NCI-H345 treated with DMSO at 0.1 percent for 48 hours (cell line): ENCODE measurements at regions not wholly inside any gene's neighbourhood (a gene's known extent, or its start where the extent isn't known, plus 50 kb on each side); places are given as distances from the start of the nearest gene placed in this dataset.
"Not testable (repeated sequence)": the region's sequence is repeated elsewhere in the genome, so short reads cannot be mapped to it uniquely, and the experiment has no call there.

Experiments used
- DNase-seq: peaks from one replicate; lab custom pipeline; 2025; ENCODE audit not compliant: unreplicated experiment; lab: John Stamatoyannopoulos, UW

DNA sequence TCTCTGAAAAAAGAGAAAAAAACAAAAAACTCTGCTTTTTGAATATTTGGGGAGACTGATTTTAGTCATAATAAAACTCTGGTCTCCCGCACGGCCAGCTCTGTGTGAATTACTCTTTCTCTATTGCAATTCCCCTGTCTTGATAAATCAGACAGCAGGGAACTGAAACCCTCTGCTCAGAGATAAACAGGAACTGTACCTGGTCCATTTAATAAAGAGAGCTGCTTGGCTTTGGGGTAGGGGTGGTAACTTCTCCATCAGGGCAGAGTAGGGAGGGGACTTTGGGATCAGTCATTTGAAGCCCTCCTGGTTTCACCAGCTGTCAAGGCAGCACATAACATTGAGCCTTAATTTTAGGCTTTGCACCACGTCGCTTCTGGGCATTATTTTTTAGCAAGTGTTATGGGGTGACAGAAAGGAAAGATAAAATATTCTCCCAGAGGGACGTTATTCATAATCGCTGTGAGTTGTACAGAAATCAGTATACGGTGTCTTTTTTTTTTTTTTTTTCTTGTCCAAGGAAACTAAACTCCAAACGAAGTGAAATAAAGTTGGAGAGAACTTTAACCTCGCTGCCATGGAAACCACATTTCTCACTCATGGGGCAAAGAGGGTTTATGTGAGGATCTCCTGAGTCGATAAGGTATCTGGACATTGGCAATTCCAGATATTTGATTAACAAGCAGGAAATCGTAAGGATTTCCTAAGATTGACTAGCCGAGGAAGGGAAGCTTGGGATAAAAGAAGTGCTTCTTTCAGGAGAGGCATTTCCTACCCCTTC is 99.0 kb upstream of the MRI1 start:
- DNase-seq: no peak

GRCh38 chr19:13652810-13653590 is 111.3 kb upstream of the MRI1 start:
- DNase-seq: no peak

- no peak for DNase-seq
These were observed 117.6 kb upstream of the MRI1 start for GRCh38 chr19:13646758-13647157.

DNA sequence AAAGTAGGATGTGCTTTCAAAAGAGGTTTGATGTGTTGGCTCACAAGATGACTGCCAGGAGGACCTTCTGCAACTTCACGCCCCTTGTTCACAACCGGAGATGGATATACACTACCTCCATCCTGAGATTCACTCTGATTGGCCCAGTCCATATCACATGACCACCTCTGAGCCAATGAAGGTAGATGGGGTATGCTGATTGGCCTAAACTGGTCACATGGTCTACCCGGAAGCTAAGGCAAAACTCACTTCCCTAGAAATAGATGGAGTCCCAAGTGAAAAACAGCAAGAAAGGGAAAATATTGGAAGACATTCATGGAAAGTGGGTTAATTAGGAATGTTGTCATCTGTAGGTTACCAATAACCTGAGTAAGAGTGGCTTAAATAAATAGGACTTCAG is 119.7 kb upstream of the MRI1 start:
- no peak for DNase-seq

- DNase-seq: no peak
These were observed 123.7 kb upstream of the MRI1 start for GRCh38 chr19:13640611-13641010.

GRCh38 chr19:13639342-13639929 is 124.9 kb upstream of the MRI1 start:
- no peak for DNase-seq

- DNase-seq: no peak
These were observed 126.7 kb upstream of the MRI1 start for GRCh38 chr19:13637664-13638063.

- no peak for DNase-seq
These were observed 128.4 kb upstream of the CACNA1A start for GRCh38 chr19:13634658-13635057.

DNA sequence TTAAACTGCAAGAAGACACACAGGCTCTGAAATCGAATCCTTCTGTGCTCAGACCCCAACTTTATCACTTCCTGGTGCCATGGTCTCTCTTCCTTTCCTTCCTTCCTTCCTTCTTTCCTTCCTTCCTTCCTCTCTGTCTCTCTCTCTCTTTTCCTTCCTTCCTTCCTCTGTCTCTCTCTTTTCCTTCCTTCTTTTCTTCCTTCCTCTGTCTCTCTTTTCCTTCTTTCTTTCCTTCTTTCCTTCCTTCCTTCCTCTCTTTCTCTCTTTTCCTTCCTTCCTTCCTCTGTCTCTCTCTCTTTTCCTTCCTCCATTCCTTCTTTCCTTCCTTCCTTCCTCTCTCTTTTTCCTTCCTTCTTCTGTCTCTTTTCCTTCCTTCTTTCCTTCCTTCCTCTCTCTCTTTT is 127.2 kb upstream of the CACNA1A start:
- no peak for DNase-seq

DNA sequence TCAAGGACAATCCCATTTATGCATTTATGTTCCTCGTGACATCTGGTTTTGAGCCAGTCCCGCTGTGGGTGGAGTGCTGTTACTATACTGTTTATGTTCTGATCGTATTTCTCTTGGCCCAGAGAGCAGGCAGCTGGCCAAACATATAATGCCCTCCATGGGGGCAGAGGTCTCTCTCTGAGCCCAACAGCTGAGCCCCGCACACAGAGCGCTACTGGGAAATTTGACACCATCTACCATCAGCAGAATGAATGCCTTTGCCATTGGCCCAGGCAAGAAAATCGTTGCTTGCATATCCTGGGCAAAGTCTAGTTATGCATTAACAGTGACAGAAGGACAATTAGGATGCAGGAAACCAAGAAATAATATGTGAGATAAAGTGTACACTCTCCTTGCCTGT is 126.8 kb upstream of the CACNA1A start:
- DNase-seq: peak; percentile 93

GRCh38 chr19:13632164-13632563 is 125.9 kb upstream of the CACNA1A start:
- not testable (repeated sequence) for DNase-seq

DNA sequence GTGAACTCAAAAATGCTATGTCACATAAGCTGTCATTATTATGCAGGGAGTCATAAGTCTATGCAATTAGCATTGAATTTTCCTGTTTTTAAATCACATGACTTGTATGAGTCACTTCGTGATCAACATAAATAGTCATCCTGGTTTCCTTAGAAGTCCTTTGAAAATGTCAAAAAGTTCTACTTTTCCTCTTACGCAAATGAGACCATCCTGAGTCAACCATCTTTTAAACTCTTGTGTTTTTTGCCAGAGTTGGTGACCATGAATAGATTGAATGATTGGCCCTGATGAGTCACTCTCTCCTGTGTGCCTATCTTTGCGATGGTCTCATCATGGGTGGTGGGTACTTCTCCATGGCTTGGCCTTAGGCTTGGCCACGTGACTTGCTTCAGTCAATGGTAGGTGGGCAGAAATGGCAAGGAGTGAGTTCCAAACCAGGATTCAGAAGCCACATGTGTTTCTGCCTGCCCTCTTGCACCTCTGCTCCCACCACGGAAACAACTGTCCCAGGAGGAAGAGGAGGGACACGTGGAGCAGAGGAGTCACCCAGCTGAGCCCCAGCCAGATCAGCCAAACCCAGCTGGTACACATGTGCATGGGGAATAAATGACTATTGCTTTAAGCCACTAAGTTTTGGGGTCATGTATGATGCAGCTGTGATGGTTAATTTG is 123.5 kb upstream of the CACNA1A start:
- DNase-seq: no peak

DNA sequence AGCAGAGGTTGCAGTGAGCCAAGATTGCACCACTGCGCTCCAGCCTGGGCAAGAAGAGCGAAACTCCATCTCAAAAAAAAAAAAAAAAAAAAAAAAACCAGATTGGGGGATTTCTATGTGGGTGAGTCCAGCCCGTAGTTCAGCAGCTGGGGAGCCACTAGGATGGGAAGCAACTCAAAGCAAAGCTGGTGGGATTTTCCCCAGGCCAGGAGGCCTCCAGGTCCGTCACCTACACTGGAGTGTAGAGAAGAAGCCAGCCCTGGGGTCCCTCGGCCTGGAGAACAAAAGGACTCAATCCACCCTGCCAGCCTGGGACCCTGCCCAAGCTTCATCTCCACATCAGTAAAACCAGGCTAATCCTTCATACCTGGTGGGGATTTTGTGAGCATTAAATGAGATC is 121.3 kb upstream of the CACNA1A start:
- DNase-seq: no peak

- no peak for DNase-seq
These were observed 117.7 kb upstream of the CACNA1A start for GRCh38 chr19:13623716-13624710.

DNA sequence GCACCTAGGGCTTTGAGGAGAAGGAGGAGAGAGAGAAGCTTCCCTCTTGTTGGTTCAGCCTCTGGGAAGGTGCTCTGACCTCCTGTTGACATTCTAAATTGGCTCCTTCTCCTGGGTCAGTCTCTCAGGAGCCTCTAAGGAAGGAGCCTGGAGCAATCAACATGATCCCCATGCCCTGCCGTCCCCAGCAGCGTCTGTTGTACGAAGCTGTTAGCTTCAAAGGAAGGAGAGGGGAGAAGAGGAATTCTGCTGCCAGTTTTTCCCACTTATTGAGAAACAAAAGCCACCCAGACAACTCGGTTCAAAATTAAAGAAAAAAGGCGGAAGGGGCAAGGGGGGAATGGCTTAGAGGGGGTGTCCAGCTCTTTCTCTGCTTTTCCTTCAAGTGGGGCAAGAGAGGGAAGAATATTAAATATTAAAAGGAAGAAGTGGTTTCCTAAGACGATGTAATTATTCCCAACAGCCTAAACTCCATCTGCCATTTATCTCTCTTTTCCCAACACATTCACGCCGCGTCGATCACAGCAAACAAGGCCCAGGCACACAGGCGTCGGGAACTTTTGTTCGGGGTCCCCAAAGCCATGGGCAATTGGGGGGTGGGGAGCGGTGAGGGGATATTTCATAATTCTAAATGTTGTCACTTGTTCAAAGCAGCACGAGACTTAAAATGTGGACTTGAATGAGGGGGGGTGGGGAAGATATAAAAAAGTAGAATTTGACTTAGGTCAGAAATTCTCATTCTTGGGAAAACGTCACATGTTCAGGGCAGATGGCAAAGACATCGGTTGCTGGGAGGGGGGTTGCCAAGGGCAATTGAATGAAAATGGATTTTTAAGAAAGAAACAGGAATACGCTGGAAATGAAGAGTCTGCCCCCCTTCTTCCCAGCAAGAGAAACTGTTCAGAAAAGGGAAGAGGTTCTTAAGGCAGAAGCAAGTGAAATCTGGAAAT is 116.8 kb upstream of the CACNA1A start:
- DNase-seq: no peak

DNA sequence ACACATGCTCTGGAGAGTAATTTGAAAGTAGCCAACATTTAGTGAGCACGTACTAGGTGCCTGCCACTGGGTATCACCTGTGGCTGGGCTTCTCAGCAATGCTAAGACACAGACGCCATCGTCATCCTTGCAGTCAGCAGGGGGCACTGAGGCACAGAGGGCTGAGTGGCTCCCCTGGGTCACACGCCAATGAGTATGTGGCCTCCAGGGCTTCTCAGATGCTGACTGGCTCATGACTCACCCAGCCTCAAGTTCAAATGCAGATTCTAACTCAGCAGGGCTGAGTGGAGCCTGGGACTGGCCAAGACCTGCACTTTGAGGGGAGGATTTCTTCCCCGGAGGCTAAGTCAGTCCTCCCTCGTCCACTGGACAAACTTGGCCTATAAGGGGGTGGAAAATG is 115.1 kb upstream of the CACNA1A start:
- no peak for DNase-seq

DNA sequence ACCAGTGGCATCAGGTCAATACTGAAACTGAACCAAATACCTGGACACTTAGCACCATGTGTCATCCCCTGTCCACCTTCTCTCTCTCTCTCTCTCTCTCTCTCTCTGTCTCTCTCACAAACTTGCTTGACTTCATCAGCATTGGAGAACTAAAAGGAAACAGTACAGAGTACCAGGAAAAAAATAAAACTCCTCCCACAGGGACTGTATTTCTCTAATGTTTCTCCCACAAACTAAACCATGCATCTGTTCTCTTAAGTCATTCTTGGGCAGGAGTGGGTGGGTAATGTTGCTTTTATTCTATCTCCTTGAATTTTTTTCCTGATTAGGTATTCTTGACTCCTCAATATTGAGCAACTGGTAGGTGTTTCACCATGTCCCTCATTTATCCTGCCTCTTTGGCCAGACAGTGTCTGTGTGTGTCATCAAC is 112.9 kb upstream of the CACNA1A start:
- DNase-seq: no peak

GRCh38 chr19:13615890-13616289 is 109.6 kb upstream of the CACNA1A start:
- DNase-seq: peak; percentile 53

GRCh38 chr19:13613447-13613846 is 107.2 kb upstream of the CACNA1A start:
- peak; percentile 86 for DNase-seq
